Mammary epithelial cell (primary cell): ENCODE measurements at regions not wholly inside any gene's neighbourhood (a gene's known extent, or its start where the extent isn't known, plus 50 kb on each side); places are given as distances from the start of the nearest gene placed in this dataset.

Source experiments
- EZH2 ChIP-seq: IDR thresholded peaks from 2 replicates; pipeline ENCODE4 v1.6.1; 2012; ENCODE audit warnings: low read length, inconsistent platforms, borderline replicate concordance
- TF ChIP-seq, protein P1 (sequence below), 2 donors: IDR thresholded peaks in 1 of 2; conservative IDR thresholded peaks in 1 of 2; 2 replicates each; pipeline ENCODE4 v1.5.1; 2011 to 2012; ENCODE audit warnings: inconsistent platforms in 2 of 2, low read length in 2 of 2, mild to moderate bottlenecking in 2 of 2, control low read depth in 1 of 2, low read depth in 1 of 2; ENCODE audit not compliant: insufficient read depth in 1 of 2; ENCODE audit errors: extremely low read depth in 1 of 2

DNA sequence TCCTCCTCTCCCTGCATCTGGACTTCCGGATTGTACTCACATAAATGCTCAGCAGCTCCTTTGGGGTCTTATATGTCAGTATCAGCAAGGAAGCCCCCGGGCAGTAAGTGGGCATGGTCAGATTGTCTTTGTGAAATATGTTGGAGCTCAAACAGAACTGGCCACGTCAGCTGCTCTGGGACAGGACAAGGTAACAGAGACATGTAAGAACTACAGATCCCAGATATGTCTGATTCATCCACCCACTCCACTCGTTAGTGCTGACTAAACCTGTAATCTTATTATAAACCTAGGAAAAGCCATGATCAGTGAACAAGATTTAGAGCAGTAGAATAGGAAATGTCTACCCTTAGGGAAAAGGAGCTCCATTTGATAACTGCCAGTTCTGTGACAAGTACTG lies 561.8 kb downstream of the CETN3 start:
- TF ChIP-seq, protein P1, sequence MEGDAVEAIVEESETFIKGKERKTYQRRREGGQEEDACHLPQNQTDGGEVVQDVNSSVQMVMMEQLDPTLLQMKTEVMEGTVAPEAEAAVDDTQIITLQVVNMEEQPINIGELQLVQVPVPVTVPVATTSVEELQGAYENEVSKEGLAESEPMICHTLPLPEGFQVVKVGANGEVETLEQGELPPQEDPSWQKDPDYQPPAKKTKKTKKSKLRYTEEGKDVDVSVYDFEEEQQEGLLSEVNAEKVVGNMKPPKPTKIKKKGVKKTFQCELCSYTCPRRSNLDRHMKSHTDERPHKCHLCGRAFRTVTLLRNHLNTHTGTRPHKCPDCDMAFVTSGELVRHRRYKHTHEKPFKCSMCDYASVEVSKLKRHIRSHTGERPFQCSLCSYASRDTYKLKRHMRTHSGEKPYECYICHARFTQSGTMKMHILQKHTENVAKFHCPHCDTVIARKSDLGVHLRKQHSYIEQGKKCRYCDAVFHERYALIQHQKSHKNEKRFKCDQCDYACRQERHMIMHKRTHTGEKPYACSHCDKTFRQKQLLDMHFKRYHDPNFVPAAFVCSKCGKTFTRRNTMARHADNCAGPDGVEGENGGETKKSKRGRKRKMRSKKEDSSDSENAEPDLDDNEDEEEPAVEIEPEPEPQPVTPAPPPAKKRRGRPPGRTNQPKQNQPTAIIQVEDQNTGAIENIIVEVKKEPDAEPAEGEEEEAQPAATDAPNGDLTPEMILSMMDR (conservative IDR thresholded peaks at IDR 0.05 in 1 of 2, IDR thresholded peaks at IDR 0.05 in 1 of 2; ENCODE audit: extremely low read depth in 1 of 2, insufficient read depth in 1 of 2, low read depth in 1 of 2, low read length in 2 of 2), result no peak
- no peak for TF ChIP-seq EZH2
